ENCODE measurements at regions not wholly inside any gene's neighbourhood (a gene's known extent, or its start where the extent isn't known, plus 50 kb on each side); places are given as distances from the start of the nearest gene placed in this dataset.

- Histone ChIP-seq H3K9me3 (no peaks in the 10 kb centered on the region), H3K4me3 (no peak overlapping the region), H3K4me1 (no peaks in the 10 kb centered on the region), H3K27ac (no peak overlapping the region), H3K36me3 (no peaks in the 10 kb centered on the region), H3K27me3 (no peaks in the 10 kb centered on the region)
- TF ChIP-seq EP300 (IDR thresholded peaks at IDR 0.05; ENCODE audit: low read depth): no peak
- no peak for TF ChIP-seq POLR2AphosphoS5 (IDR thresholded peaks at IDR 0.05)
- TF ChIP-seq POLR2A (IDR thresholded peaks at IDR 0.05): no peak
- no peak for TF ChIP-seq CTCF (IDR thresholded peaks at IDR 0.05)
- in situ Hi-C loops (cut with MboI; ENCODE audit: low pct_ligation_motif_present in 1 of 4, low pct_unique_long_range_greater_than_20kb in 1 of 4, low sequenced_read_pairs in 3 of 4): no loop called here
- DNase-seq: no peak
- 70 to 91% methylated on average over 1 to 4 of the region's 4 CpGs for WGBS, 2 donors (ENCODE audit: low coverage in 1 of 2)
- intact Hi-C loops (cut with DNase I; ENCODE audit: low total_unique reads): no loop called here
Measured at GRCh38 chr4:11005300-11005699, 320.7 kb upstream of the CLNK start.

- no peaks in the 10 kb centered on the region for H3K27me3 ChIP-seq
- H3K27ac ChIP-seq: no peak overlapping the region
- no peak overlapping the region for H3K4me3 ChIP-seq
- no peak for TF ChIP-seq POLR2AphosphoS5 (IDR thresholded peaks at IDR 0.05)
- no peak for TF ChIP-seq CTCF (IDR thresholded peaks at IDR 0.05)
- no peak for TF ChIP-seq EP300 (IDR thresholded peaks at IDR 0.05; ENCODE audit: low read depth)
- TF ChIP-seq POLR2A (IDR thresholded peaks at IDR 0.05): no peak
- no peaks in the 10 kb centered on the region for H3K9me3 ChIP-seq
- no peaks in the 10 kb centered on the region for H3K36me3 ChIP-seq
- in situ Hi-C loops (cut with MboI; ENCODE audit: low pct_ligation_motif_present in 1 of 4, low pct_unique_long_range_greater_than_20kb in 1 of 4, low sequenced_read_pairs in 3 of 4): no loop called here
- no peaks in the 10 kb centered on the region for H3K4me1 ChIP-seq
- WGBS, 2 donors (ENCODE audit: low coverage in 1 of 2): 91% methylated on average over 6 of the region's 6 CpGs; no CpG with 5 or more reads in 1 of the 2 donors
- intact Hi-C loops (cut with DNase I; ENCODE audit: low total_unique reads): no loop called here
- DNase-seq: no peak
Measured at GRCh38 chr4:11004818-11005217, 320.2 kb upstream of the CLNK start.

- Histone ChIP-seq H3K4me3 (no peak overlapping the region), H3K27me3 (no peaks in the 10 kb centered on the region), H3K9me3 (no peaks in the 10 kb centered on the region), H3K4me1 (no peaks in the 10 kb centered on the region), H3K36me3 (no peaks in the 10 kb centered on the region), H3K27ac (no peak overlapping the region)
- in situ Hi-C loops (cut with MboI; ENCODE audit: low pct_ligation_motif_present in 1 of 4, low pct_unique_long_range_greater_than_20kb in 1 of 4, low sequenced_read_pairs in 3 of 4): no loop called here
- TF ChIP-seq POLR2AphosphoS5 (IDR thresholded peaks at IDR 0.05): no peak
- no peak for TF ChIP-seq POLR2A (IDR thresholded peaks at IDR 0.05)
- no peak for TF ChIP-seq EP300 (IDR thresholded peaks at IDR 0.05; ENCODE audit: low read depth)
- TF ChIP-seq CTCF (IDR thresholded peaks at IDR 0.05): no peak
- intact Hi-C loops (cut with DNase I; ENCODE audit: low total_unique reads): no loop called here
- DNase-seq: no peak
- WGBS, 2 donors (ENCODE audit: low coverage in 1 of 2): 86 to 90% methylated on average over 1 to 2 of the region's 2 CpGs
Measured at GRCh38 chr4:11002961-11003360, 318.4 kb upstream of the CLNK start.

GRCh38 chr4:10998846-10999245, 314.3 kb upstream of the CLNK start:
- 85% methylated on average over 1 of the region's 1 CpG; no CpG with 5 or more reads in 1 of the 2 donors for WGBS, 2 donors (ENCODE audit: low coverage in 1 of 2)
- H3K4me1 ChIP-seq: no peaks in the 10 kb centered on the region
- intact Hi-C loops (cut with DNase I; ENCODE audit: low total_unique reads): no loop called here

More at GRCh38 chr4:10998846-10999245, 314.3 kb upstream of the CLNK start:
- Histone ChIP-seq H3K36me3 (no peaks in the 10 kb centered on the region), H3K27ac (no peak overlapping the region), H3K4me3 (no peak overlapping the region), H3K9me3 (no peaks in the 10 kb centered on the region), H3K27me3 (no peaks in the 10 kb centered on the region)
- DNase-seq: no peak
- no peak for TF ChIP-seq CTCF (IDR thresholded peaks at IDR 0.05)
- TF ChIP-seq EP300 (IDR thresholded peaks at IDR 0.05; ENCODE audit: low read depth): no peak
- no peak for TF ChIP-seq POLR2AphosphoS5 (IDR thresholded peaks at IDR 0.05)
- TF ChIP-seq POLR2A (IDR thresholded peaks at IDR 0.05): no peak
- in situ Hi-C loops (cut with MboI; ENCODE audit: low pct_ligation_motif_present in 1 of 4, low pct_unique_long_range_greater_than_20kb in 1 of 4, low sequenced_read_pairs in 3 of 4): no loop called here
